ENCODE measurements at regions not wholly inside any gene's neighbourhood (a gene's known extent, or its start where the extent isn't known, plus 50 kb on each side); places are given as distances from the start of the nearest gene placed in this dataset.

GRCh38 chr9:78778861-78779374, 482.0 kb downstream of the PSAT1 start:
- no peak for DNase-seq
- no peak overlapping the region for H3K27ac Mint-ChIP-seq
- no peaks in the 10 kb centered on the region for H3K27me3 Mint-ChIP-seq
- H3K4me1 Mint-ChIP-seq, result no peaks in the 10 kb centered on the region
- no peak overlapping the region for H3K4me3 Mint-ChIP-seq
- no peak for ATAC-seq
- H3K9me3 Mint-ChIP-seq, result no peaks in the 10 kb centered on the region
- H3K36me3 Mint-ChIP-seq (ENCODE audit: low read depth), result no peaks in the 10 kb centered on the region

- no peak overlapping the region for H3K27ac Mint-ChIP-seq
- DNase-seq (no peak), ATAC-seq (no peak)
- no peak overlapping the region for H3K4me3 Mint-ChIP-seq
- H3K27me3 Mint-ChIP-seq, result no peaks in the 10 kb centered on the region
- H3K9me3 Mint-ChIP-seq, result no peaks in the 10 kb centered on the region
- no peaks in the 10 kb centered on the region for H3K4me1 Mint-ChIP-seq
- H3K36me3 Mint-ChIP-seq (ENCODE audit: low read depth), result no peaks in the 10 kb centered on the region
These were observed 484.8 kb downstream of the PSAT1 start for GRCh38 chr9:78781681-78782080.

GRCh38 chr9:78782234-78782633, 485.3 kb downstream of the PSAT1 start:
- Mint-ChIP-seq H3K4me3 (no peak overlapping the region), H3K27ac (no peak overlapping the region), H3K4me1 (no peaks in the 10 kb centered on the region), H3K36me3 (ENCODE audit: low read depth) (no peaks in the 10 kb centered on the region), H3K27me3 (no peaks in the 10 kb centered on the region), H3K9me3 (no peaks in the 10 kb centered on the region)
- no peak for ATAC-seq
- DNase-seq, result no peak

GRCh38 chr9:78782858-78783257, 485.9 kb downstream of the PSAT1 start:
- no peak overlapping the region for H3K27ac Mint-ChIP-seq
- DNase-seq (no peak), ATAC-seq (no peak)

GRCh38 chr9:78783743-78784142, 486.8 kb downstream of the PSAT1 start:
- ATAC-seq (no peak), DNase-seq (no peak)
- no peak overlapping the region for H3K27ac Mint-ChIP-seq
- no peak overlapping the region for H3K4me3 Mint-ChIP-seq
- no peaks in the 10 kb centered on the region for H3K27me3 Mint-ChIP-seq
- no peaks in the 10 kb centered on the region for H3K4me1 Mint-ChIP-seq
- no peaks in the 10 kb centered on the region for H3K9me3 Mint-ChIP-seq
- no peaks in the 10 kb centered on the region for H3K36me3 Mint-ChIP-seq (ENCODE audit: low read depth)

More at GRCh38 chr9:78782858-78783257, 485.9 kb downstream of the PSAT1 start:
- Mint-ChIP-seq H3K9me3 (no peaks in the 10 kb centered on the region), H3K4me3 (no peak overlapping the region), H3K4me1 (no peaks in the 10 kb centered on the region), H3K36me3 (ENCODE audit: low read depth) (no peaks in the 10 kb centered on the region), H3K27me3 (no peaks in the 10 kb centered on the region)

DNA sequence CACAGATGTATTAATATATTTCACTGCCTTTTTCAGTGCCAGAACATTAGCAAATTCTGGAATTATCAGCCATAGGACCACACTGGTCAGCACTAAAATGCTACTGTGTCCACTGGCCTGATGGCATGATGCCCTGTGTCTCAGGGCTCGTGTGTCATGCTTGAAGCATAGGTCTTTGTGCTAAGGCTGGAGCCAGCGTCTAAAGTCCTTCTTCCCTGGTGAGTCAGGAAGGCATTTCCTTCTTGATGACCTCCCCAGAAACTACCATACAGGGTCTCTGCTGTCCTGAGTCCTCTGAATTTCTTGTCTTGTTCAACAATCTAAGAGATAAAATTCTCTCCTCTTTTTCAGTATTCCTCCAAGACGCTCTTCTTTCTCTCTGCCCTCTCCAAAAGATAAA, 489.9 kb downstream of the PSAT1 start:
- no peak for DNase-seq
- no peak for ATAC-seq
- H3K4me3 Mint-ChIP-seq, result no peak overlapping the region
- peaks cover 15% of the 10 kb centered on the region for H3K9me3 Mint-ChIP-seq
- H3K36me3 Mint-ChIP-seq (ENCODE audit: low read depth), result no peaks in the 10 kb centered on the region
- no peak overlapping the region for H3K27ac Mint-ChIP-seq
- no peaks in the 10 kb centered on the region for H3K27me3 Mint-ChIP-seq
- no peaks in the 10 kb centered on the region for H3K4me1 Mint-ChIP-seq

- Mint-ChIP-seq H3K36me3 (ENCODE audit: low read depth) (no peaks in the 10 kb centered on the region), H3K4me3 (no peak overlapping the region), H3K27ac (no peak overlapping the region), H3K27me3 (no peaks in the 10 kb centered on the region), H3K9me3 (peaks cover 16% of the 10 kb centered on the region), H3K4me1 (no peaks in the 10 kb centered on the region)
- ATAC-seq (no peak), DNase-seq (no peak)
These were observed 491.2 kb downstream of the PSAT1 start for GRCh38 chr9:78788101-78788500.

DNA sequence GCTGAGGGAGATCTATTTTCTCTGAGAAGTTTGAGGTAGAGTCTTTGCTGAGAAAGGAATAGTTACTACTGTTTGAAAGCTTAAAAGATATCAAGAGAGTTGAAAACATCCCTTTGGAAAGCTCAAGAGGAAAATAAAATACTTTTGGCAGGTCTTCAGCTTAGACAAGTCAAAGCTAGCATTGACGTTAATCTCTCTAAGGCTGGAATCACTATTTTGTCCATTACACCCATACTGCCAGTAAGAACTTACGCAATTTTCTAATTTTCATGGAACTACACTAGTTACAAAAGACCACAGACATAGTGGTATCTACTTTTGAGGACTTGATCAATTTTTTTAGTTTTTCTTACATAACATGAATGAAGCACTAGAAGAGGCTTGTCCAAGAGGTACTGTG, 494.9 kb downstream of the PSAT1 start:
- Mint-ChIP-seq H3K9me3 (peaks cover 18% of the 10 kb centered on the region), H3K36me3 (ENCODE audit: low read depth) (no peaks in the 10 kb centered on the region), H3K4me3 (no peak overlapping the region), H3K27me3 (no peaks in the 10 kb centered on the region), H3K27ac (no peak overlapping the region), H3K4me1 (no peaks in the 10 kb centered on the region)
- DNase-seq (no peak), ATAC-seq (no peak)

DNA sequence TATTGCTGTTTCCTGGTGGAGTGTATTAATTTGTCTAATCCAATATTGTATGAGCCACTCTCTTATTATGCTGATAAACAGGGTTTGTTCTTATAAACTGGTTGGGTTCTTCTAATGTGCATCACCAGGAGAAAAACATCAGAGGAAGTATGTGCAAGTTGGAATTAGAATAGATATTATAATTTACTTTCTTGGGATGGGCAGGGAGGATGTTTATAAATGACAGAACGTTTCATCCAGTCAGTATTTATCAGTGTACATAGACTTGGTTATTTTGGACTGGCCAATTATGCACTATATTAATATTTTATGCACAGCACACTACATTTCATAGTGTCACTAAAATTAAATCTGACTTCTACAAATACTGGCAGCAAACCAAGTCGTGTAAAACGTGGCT, 495.8 kb downstream of the PSAT1 start:
- no peak for DNase-seq
- no peak for ATAC-seq
- Mint-ChIP-seq H3K4me3 (no peak overlapping the region), H3K36me3 (ENCODE audit: low read depth) (no peaks in the 10 kb centered on the region), H3K27me3 (no peaks in the 10 kb centered on the region), H3K27ac (no peak overlapping the region), H3K4me1 (no peaks in the 10 kb centered on the region), H3K9me3 (peaks cover 18% of the 10 kb centered on the region)

- H3K9me3 Mint-ChIP-seq, result peaks cover 3% of the 10 kb centered on the region
These were observed 508.8 kb downstream of the PSAT1 start for GRCh38 chr9:78805771-78806170.

DNA sequence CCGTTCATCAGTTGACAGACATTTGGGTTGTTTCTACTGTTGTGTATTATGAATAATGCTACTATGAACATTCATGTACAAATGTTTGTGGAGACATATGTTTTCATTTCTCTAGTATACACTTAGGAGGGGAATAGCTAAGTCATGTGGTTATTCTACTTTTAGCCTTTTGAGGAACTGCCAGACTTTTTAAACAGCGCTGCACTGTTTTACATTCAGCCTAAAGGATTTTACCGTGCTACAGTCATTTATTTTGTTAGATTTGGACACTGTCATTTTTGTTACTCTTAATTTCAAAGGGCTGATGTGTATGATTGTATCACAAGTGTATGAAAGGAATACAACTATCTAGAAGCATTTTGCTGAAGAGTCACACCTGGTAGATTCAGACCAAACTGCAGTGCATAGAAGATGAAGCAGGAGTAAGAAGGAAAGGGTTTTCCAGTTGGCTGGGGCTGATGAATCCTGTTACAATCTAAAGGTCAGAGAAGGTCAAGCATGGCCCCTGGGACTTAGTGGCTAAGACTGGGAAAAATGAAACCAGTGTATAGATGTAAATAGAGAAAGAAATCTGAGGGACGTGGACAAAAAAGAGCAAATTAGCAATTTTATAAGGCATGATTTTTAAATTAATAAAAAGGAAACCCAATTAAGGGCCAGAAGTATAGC, 509.7 kb downstream of the PSAT1 start:
- DNase-seq, result no peak
- Mint-ChIP-seq H3K4me3 (no peak overlapping the region), H3K9me3 (peaks cover 3% of the 10 kb centered on the region), H3K4me1 (no peaks in the 10 kb centered on the region), H3K27me3 (no peaks in the 10 kb centered on the region), H3K27ac (no peak overlapping the region), H3K36me3 (ENCODE audit: low read depth) (no peaks in the 10 kb centered on the region)
- no peak for ATAC-seq

More at GRCh38 chr9:78805771-78806170, 508.8 kb downstream of the PSAT1 start:
- ATAC-seq (no peak), DNase-seq (no peak)
- Mint-ChIP-seq H3K27ac (no peak overlapping the region), H3K4me1 (no peaks in the 10 kb centered on the region), H3K36me3 (ENCODE audit: low read depth) (no peaks in the 10 kb centered on the region), H3K4me3 (no peak overlapping the region), H3K27me3 (no peaks in the 10 kb centered on the region)

GRCh38 chr9:78807286-78807685, 510.4 kb downstream of the PSAT1 start:
- no peak for DNase-seq
- Mint-ChIP-seq H3K36me3 (ENCODE audit: low read depth) (no peaks in the 10 kb centered on the region), H3K27ac (no peak overlapping the region), H3K4me1 (no peaks in the 10 kb centered on the region), H3K27me3 (no peaks in the 10 kb centered on the region), H3K4me3 (no peak overlapping the region), H3K9me3 (peaks cover 3% of the 10 kb centered on the region)
- ATAC-seq, result no peak

DNA sequence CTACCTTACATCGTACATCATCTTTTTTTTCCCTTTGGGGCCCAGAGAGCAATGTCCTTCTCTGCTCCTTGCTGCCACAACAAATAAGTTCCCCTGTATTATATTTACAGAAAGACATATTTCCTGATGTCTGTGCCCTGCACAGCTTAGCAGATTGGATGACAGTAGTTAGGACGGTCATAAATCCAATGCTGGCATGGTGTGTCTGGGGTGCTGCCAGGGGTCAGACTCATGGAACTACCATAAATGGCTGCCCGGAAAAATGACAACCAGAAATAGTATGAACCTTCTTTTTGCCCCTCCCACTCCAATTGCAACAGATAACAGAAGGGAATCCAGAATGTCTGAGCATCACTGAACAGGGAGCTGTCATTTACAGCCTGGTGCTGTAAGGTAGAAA, 511.1 kb downstream of the PSAT1 start:
- no peaks in the 10 kb centered on the region for H3K27me3 Mint-ChIP-seq
- H3K9me3 Mint-ChIP-seq, result peaks cover 3% of the 10 kb centered on the region
- no peak for DNase-seq
- no peak overlapping the region for H3K27ac Mint-ChIP-seq
- no peaks in the 10 kb centered on the region for H3K36me3 Mint-ChIP-seq (ENCODE audit: low read depth)
- no peak for ATAC-seq
- H3K4me3 Mint-ChIP-seq, result no peak overlapping the region
- no peaks in the 10 kb centered on the region for H3K4me1 Mint-ChIP-seq

GRCh38 chr9:78811622-78812276, 514.8 kb downstream of the PSAT1 start:
- ATAC-seq, result no peak
- no peaks in the 10 kb centered on the region for H3K27me3 Mint-ChIP-seq
- no peak for DNase-seq
- H3K4me3 Mint-ChIP-seq, result no peak overlapping the region
- H3K36me3 Mint-ChIP-seq (ENCODE audit: low read depth), result no peaks in the 10 kb centered on the region
- H3K9me3 Mint-ChIP-seq, result peaks cover 3% of the 10 kb centered on the region
- no peaks in the 10 kb centered on the region for H3K4me1 Mint-ChIP-seq
- no peak overlapping the region for H3K27ac Mint-ChIP-seq

- Mint-ChIP-seq H3K4me1 (no peaks in the 10 kb centered on the region), H3K4me3 (no peak overlapping the region), H3K27me3 (no peaks in the 10 kb centered on the region), H3K36me3 (ENCODE audit: low read depth) (no peaks in the 10 kb centered on the region), H3K9me3 (peaks cover 3% of the 10 kb centered on the region), H3K27ac (no peak overlapping the region)
- ATAC-seq (no peak), DNase-seq (no peak)
These were observed 515.7 kb downstream of the PSAT1 start for GRCh38 chr9:78812665-78813064.

All from activated naive CD8-positive, alpha-beta T cell treated with anti-CD3 and anti-CD28 coated beads, Interleukin-2, amount 50 U/mL, for 24 hours (primary cell).